Anterior cingulate cortex (tissue), 58 donors: ENCODE measurements at regions not wholly inside any gene's neighbourhood (a gene's known extent, or its start where the extent isn't known, plus 50 kb on each side); places are given as distances from the start of the nearest gene placed in this dataset.

ENCODE experiments used
- DNase-seq, 58 donors: peaks; one replicate each; lab custom pipeline; 2025; lab: John Stamatoyannopoulos, UW

GRCh38 chr13:34751492-34751891 is 190.6 kb upstream of the NBEA start:
- no peak for DNase-seq

- no peak for DNase-seq
These were observed 189.6 kb upstream of the NBEA start for GRCh38 chr13:34752283-34752960.

- no peak for DNase-seq
These were observed 185.9 kb upstream of the NBEA start for GRCh38 chr13:34756136-34756535.

GRCh38 chr13:34756572-34756971 is 185.5 kb upstream of the NBEA start:
- DNase-seq, result no peak

GRCh38 chr13:34757441-34757840 is 184.6 kb upstream of the NBEA start:
- no peak for DNase-seq

GRCh38 chr13:34758628-34759027 is 183.4 kb upstream of the NBEA start:
- DNase-seq, result no peak

- no peak for DNase-seq
These were observed 179.8 kb upstream of the NBEA start for GRCh38 chr13:34762312-34762711.

GRCh38 chr13:34764246-34764645 is 177.8 kb upstream of the NBEA start:
- no peak for DNase-seq

- DNase-seq, result no peak
These were observed 176.5 kb upstream of the NBEA start for GRCh38 chr13:34765446-34766180.

- no peak for DNase-seq
These were observed 174.3 kb upstream of the NBEA start for GRCh38 chr13:34767778-34768177.

GRCh38 chr13:34772206-34772605 is 169.9 kb upstream of the NBEA start:
- DNase-seq, result no peak

GRCh38 chr13:34772881-34773280 is 169.2 kb upstream of the NBEA start:
- DNase-seq, result no peak

- DNase-seq, result no peak
These were observed 165.6 kb upstream of the NBEA start for GRCh38 chr13:34776390-34776981.

GRCh38 chr13:34777089-34777913 is 164.8 kb upstream of the NBEA start:
- no peak for DNase-seq

GRCh38 chr13:34777914-34778303 is 164.2 kb upstream of the NBEA start:
- no peak for DNase-seq

- DNase-seq, result no peak
These were observed 162.9 kb upstream of the NBEA start for GRCh38 chr13:34779171-34779570.

- no peak for DNase-seq
These were observed 148.8 kb upstream of the NBEA start for GRCh38 chr13:34793301-34793700.

GRCh38 chr13:34803756-34804155 is 138.3 kb upstream of the NBEA start:
- no peak for DNase-seq

GRCh38 chr13:34805347-34805746 is 136.7 kb upstream of the NBEA start:
- no peak for DNase-seq

- DNase-seq, result no peak
These were observed 133.4 kb upstream of the NBEA start for GRCh38 chr13:34808649-34809048.

- DNase-seq, result no peak
These were observed 131.1 kb upstream of the NBEA start for GRCh38 chr13:34810996-34811395.
